Natural killer cell (primary cell): ENCODE measurements at regions not wholly inside any gene's neighbourhood (a gene's known extent, or its start where the extent isn't known, plus 50 kb on each side); places are given as distances from the start of the nearest gene placed in this dataset.
"Not testable (repeated sequence)": the region's sequence is repeated elsewhere in the genome, so short reads cannot be mapped to it uniquely, and the experiment has no call there.

Experiments
- ATAC-seq, 3 donors: fragments of 150-1000 bp in 2 of 3; fragments of 200-7000 bp in 1 of 3; cut with Tn5 transposase; 1 replicate in 1 of 3; 2 replicates in 2 of 3; pipeline ENCODE4 v1.10.0; 2021; ENCODE audit warnings: mild to moderate bottlenecking in 2 of 3, moderate library complexity in 2 of 3
- DNase-seq, 2 donors: peaks; one replicate each; pipeline versions ENCODE4 v3.0.0 to v3.0.0-alpha.2; 2013 to 2021; ENCODE audit warnings: mixed read lengths in 1 of 2
- H3K27ac ChIP-seq: one replicate; pipeline ENCODE4 v1.5.1; 2013; ENCODE audit warnings: mild to moderate bottlenecking, low read length
- H3K27me3 ChIP-seq: one replicate; pipeline ENCODE4 v1.6.1; 2013; ENCODE audit warnings: low read length; ENCODE audit not compliant: control insufficient read depth, insufficient read depth
- H3K36me3 ChIP-seq: one replicate; pipeline ENCODE4 v1.6.1; 2013; ENCODE audit warnings: low read length; ENCODE audit not compliant: control insufficient read depth, insufficient read depth
- H3K4me1 ChIP-seq: one replicate; pipeline ENCODE4 v1.6.1; 2013; ENCODE audit warnings: low read length; ENCODE audit not compliant: control insufficient read depth, insufficient read depth
- H3K4me3 ChIP-seq: one replicate; pipeline ENCODE4 v1.5.1; 2013; ENCODE audit warnings: low read length
- H3K9me3 ChIP-seq: one replicate; pipeline ENCODE4 v1.6.1; 2013; ENCODE audit warnings: low read length; ENCODE audit not compliant: control insufficient read depth, insufficient read depth
- H3K27ac Mint-ChIP-seq, 2 donors: one replicate each; pipeline ENCODE4 v1.8.0; 2022; ENCODE audit warnings: mild to moderate bottlenecking in 2 of 2, mixed read lengths in 2 of 2, moderate library complexity in 1 of 2
- H3K27me3 Mint-ChIP-seq, 2 donors: one replicate each; pipeline ENCODE4 v1.8.0; 2022; ENCODE audit warnings: low read depth in 2 of 2, mixed read lengths in 2 of 2
- H3K36me3 Mint-ChIP-seq: one replicate; pipeline ENCODE4 v1.8.0; 2022; ENCODE audit warnings: mixed read lengths
- H3K4me1 Mint-ChIP-seq, 2 donors: one replicate each; pipeline ENCODE4 v1.8.0; 2022; ENCODE audit warnings: mixed read lengths in 2 of 2
- H3K4me3 Mint-ChIP-seq: one replicate; pipeline ENCODE4 v1.8.0; 2022; ENCODE audit warnings: mild to moderate bottlenecking, moderate library complexity, mixed read lengths
- H3K9me3 Mint-ChIP-seq, 2 donors: one replicate each; pipeline ENCODE4 v1.8.0; 2022; ENCODE audit warnings: mixed read lengths in 2 of 2
- CTCF ChIP-seq: fragments of 200-600 bp; IDR thresholded peaks from one replicate; pipeline ENCODE4 v1.8.0; 2022; ENCODE audit warnings: antibody characterized with exemption
- WGBS: methylation state at CpG from one replicate; pipeline ENCODE4 v1.1.7; 2013; ENCODE audit warnings: missing lambda C conversion rate; ENCODE audit not compliant: insufficient coverage; 5-methylcytosine and 5-hydroxymethylcytosine counted together
- intact Hi-C: fragments of 100-400 bp; cut with micrococcal nuclease; formaldehyde crosslinking; loops from one replicate; pipeline ENCODE4 v1.14.2; 2022

GRCh38 chr3:118805007-118805406, 229.6 kb downstream of the IGSF11 start:
- Mint-ChIP-seq H3K4me1 (no peaks in the 10 kb centered on the region), H3K9me3 (peaks cover 0 to 3% of the 10 kb centered on the region in 2 donors), H3K4me3 (no peak overlapping the region), H3K36me3 (no peaks in the 10 kb centered on the region), H3K27me3 (peaks cover 2 to 10% of the 10 kb centered on the region in 2 donors), H3K27ac (no peak overlapping the region)
- Histone ChIP-seq H3K27me3 (no peaks in the 10 kb centered on the region), H3K9me3 (no peaks in the 10 kb centered on the region), H3K36me3 (no peaks in the 10 kb centered on the region), H3K4me1 (no peaks in the 10 kb centered on the region), H3K4me3 (no peak overlapping the region), H3K27ac (no peak overlapping the region)
- 90% methylated on average over 2 of the region's 2 CpGs for WGBS
- intact Hi-C loops: no loop called here
- no peak for TF ChIP-seq CTCF
- ATAC-seq: no peak
- no peak for DNase-seq

- Histone ChIP-seq H3K36me3 (no peaks in the 10 kb centered on the region), H3K27me3 (no peaks in the 10 kb centered on the region), H3K9me3 (no peaks in the 10 kb centered on the region), H3K4me1 (no peaks in the 10 kb centered on the region), H3K27ac (no peak overlapping the region), H3K4me3 (no peak overlapping the region)
- no peak for ATAC-seq
- 92% methylated on average over 2 of the region's 5 CpGs for WGBS
- no peaks in the 10 kb centered on the region for H3K4me1 Mint-ChIP-seq
- peaks cover 0 to 3% of the 10 kb centered on the region in 2 donors for H3K9me3 Mint-ChIP-seq
- H3K27ac Mint-ChIP-seq: no peak overlapping the region
- no peaks in the 10 kb centered on the region for H3K36me3 Mint-ChIP-seq
- intact Hi-C loops: no loop called here
- H3K4me3 Mint-ChIP-seq: no peak overlapping the region
- TF ChIP-seq CTCF: no peak
- no peak for DNase-seq
- peaks cover 2 to 18% of the 10 kb centered on the region in 2 donors for H3K27me3 Mint-ChIP-seq
Observed at GRCh38 chr3:118806423-118806822, 228.2 kb downstream of the IGSF11 start.

GRCh38 chr3:118807349-118807748, 227.3 kb downstream of the IGSF11 start:
- H3K4me3 ChIP-seq, H3K27ac ChIP-seq, H3K27me3 ChIP-seq, H3K36me3 ChIP-seq, H3K4me1 Mint-ChIP-seq, DNase-seq, H3K4me3 Mint-ChIP-seq, H3K36me3 Mint-ChIP-seq, H3K4me1 ChIP-seq, H3K27ac Mint-ChIP-seq, ATAC-seq, H3K9me3 Mint-ChIP-seq, H3K9me3 ChIP-seq, intact Hi-C loops: not testable (repeated sequence)
- no CpG with 5 or more reads among the region's 2 CpGs for WGBS
- peaks cover 2 to 24% of the 10 kb centered on the region in 2 donors for H3K27me3 Mint-ChIP-seq

GRCh38 chr3:118808723-118809122, 225.9 kb downstream of the IGSF11 start:
- no peaks in the 10 kb centered on the region for H3K4me1 ChIP-seq
- H3K36me3 ChIP-seq: no peaks in the 10 kb centered on the region
- Mint-ChIP-seq H3K4me1 (no peaks in the 10 kb centered on the region), H3K27ac (no peak overlapping the region), H3K36me3 (no peaks in the 10 kb centered on the region), H3K4me3 (no peak overlapping the region), H3K27me3 (peaks cover 2 to 24% of the 10 kb centered on the region in 2 donors), H3K9me3 (peaks cover 0 to 3% of the 10 kb centered on the region in 2 donors)
- H3K9me3 ChIP-seq: no peaks in the 10 kb centered on the region
- DNase-seq (no peak), ATAC-seq (no peak)
- H3K27ac ChIP-seq: no peak overlapping the region
- no peaks in the 10 kb centered on the region for H3K27me3 ChIP-seq
- no peak overlapping the region for H3K4me3 ChIP-seq
- intact Hi-C loops: no loop called here
- no peak for TF ChIP-seq CTCF
- 61% methylated on average over 6 of the region's 6 CpGs for WGBS
